H9 (cell line): ENCODE measurements at regions not wholly inside any gene's neighbourhood (a gene's known extent, or its start where the extent isn't known, plus 50 kb on each side); places are given as distances from the start of the nearest gene placed in this dataset.

ENCODE experiments used
- DNase-seq: peaks from one replicate; pipeline ENCODE4 v3.0.0-alpha.2; 2017
- H2AFZ ChIP-seq: one replicate; pipeline ENCODE4 v1.6.1; 2013; ENCODE audit warnings: mild to moderate bottlenecking, low read length, control low read depth, moderate library complexity
- H2AK5ac ChIP-seq: 2 replicates; pipeline ENCODE4 v1.6.1; 2013; ENCODE audit warnings: low read length, control low read depth, mixed read lengths; ENCODE audit not compliant: insufficient read length
- H2BK120ac ChIP-seq: one replicate; pipeline ENCODE4 v1.6.1; 2013; ENCODE audit warnings: low read depth, mild to moderate bottlenecking, low read length, control low read depth, inconsistent platforms; ENCODE audit not compliant: poor library complexity, severe bottlenecking
- H2BK12ac ChIP-seq: 2 replicates; pipeline ENCODE4 v1.6.1; 2013; ENCODE audit warnings: low read length, control low read depth, mixed read lengths, low read depth; ENCODE audit not compliant: insufficient read length
- H2BK15ac ChIP-seq: 2 replicates; pipeline ENCODE4 v1.6.1; 2013; ENCODE audit warnings: low read depth, low read length, control low read depth
- H2BK20ac ChIP-seq: one replicate; pipeline ENCODE4 v1.6.1; 2013; ENCODE audit warnings: low read depth, mild to moderate bottlenecking, low read length, control low read depth, inconsistent platforms; ENCODE audit not compliant: poor library complexity, severe bottlenecking
- H2BK5ac ChIP-seq: 2 replicates; pipeline ENCODE4 v1.6.1; 2013; ENCODE audit warnings: low read length, control low read depth, mixed read lengths; ENCODE audit not compliant: insufficient read length
- H3K14ac ChIP-seq: 2 replicates; pipeline ENCODE4 v1.6.1; 2013; ENCODE audit warnings: low read length, control low read depth; ENCODE audit not compliant: insufficient read depth
- H3K18ac ChIP-seq: 2 replicates; pipeline ENCODE4 v1.6.1; 2013; ENCODE audit warnings: low read depth, mild to moderate bottlenecking, mixed read lengths, low read length, control low read depth; ENCODE audit not compliant: insufficient read length
- H3K23ac ChIP-seq: 2 replicates; pipeline ENCODE4 v1.6.1; 2013; ENCODE audit warnings: low read length, control low read depth, mixed read lengths, low read depth; ENCODE audit not compliant: insufficient read length
- H3K23me2 ChIP-seq: 2 replicates; pipeline ENCODE4 v1.6.1; 2013; ENCODE audit warnings: low read depth, mild to moderate bottlenecking, mixed read lengths, low read length, control low read depth; ENCODE audit not compliant: insufficient read length, poor library complexity, severe bottlenecking
- H3K27ac ChIP-seq: 2 replicates; pipeline ENCODE4 v1.5.1; 2013; ENCODE audit warnings: low read length, control low read depth, mixed read lengths, low read depth; ENCODE audit not compliant: insufficient read length
- H3K27me3 ChIP-seq: 2 replicates; pipeline ENCODE4 v1.6.1; 2013; ENCODE audit warnings: low read length, control low read depth, inconsistent platforms; ENCODE audit not compliant: insufficient read depth
- H3K4ac ChIP-seq: 2 replicates; pipeline ENCODE4 v1.6.1; 2013; ENCODE audit warnings: low read depth, mild to moderate bottlenecking, control low read depth, inconsistent platforms, low read length, moderate library complexity
- H3K4me1 ChIP-seq: 2 replicates; pipeline ENCODE4 v1.6.1; 2013; ENCODE audit warnings: low read length, control low read depth, inconsistent platforms; ENCODE audit not compliant: insufficient read depth
- H3K4me2 ChIP-seq: 2 replicates; pipeline ENCODE4 v1.6.1; 2013; ENCODE audit warnings: low read length, control low read depth, mixed read lengths; ENCODE audit not compliant: insufficient read length, insufficient read depth
- H3K56ac ChIP-seq: 2 replicates; pipeline ENCODE4 v1.6.1; 2013; ENCODE audit warnings: low read depth, mild to moderate bottlenecking, mixed read lengths, low read length, control low read depth; ENCODE audit not compliant: insufficient read length
- H3K79me1 ChIP-seq: 2 replicates; pipeline ENCODE4 v1.6.1; 2013; ENCODE audit warnings: low read depth, mild to moderate bottlenecking, moderate library complexity, low read length, control low read depth, inconsistent platforms; ENCODE audit not compliant: insufficient read depth, poor library complexity, severe bottlenecking
- H3K79me2 ChIP-seq: 2 replicates; pipeline ENCODE4 v1.6.1; 2013; ENCODE audit warnings: low read length, control low read depth, inconsistent platforms; ENCODE audit not compliant: insufficient read depth
- H3K9ac ChIP-seq: 2 replicates; pipeline ENCODE4 v1.6.1; 2013; ENCODE audit warnings: low read length, control low read depth, mixed read lengths; ENCODE audit not compliant: insufficient read length; ENCODE audit errors: extremely low read depth
- H3K9me3 ChIP-seq: one replicate; pipeline ENCODE4 v1.6.1; 2013; ENCODE audit warnings: low read depth, low read length, inconsistent platforms; ENCODE audit not compliant: control insufficient read depth
- H3T11ph ChIP-seq: one replicate; pipeline ENCODE4 v1.6.1; 2013; ENCODE audit warnings: mild to moderate bottlenecking, low read length, control low read depth, inconsistent platforms
- H4K20me1 ChIP-seq: one replicate; pipeline ENCODE4 v1.6.1; 2013; ENCODE audit not compliant: control insufficient read depth, insufficient read length, insufficient read depth
- H4K5ac ChIP-seq: 2 replicates; pipeline ENCODE4 v1.6.1; 2013; ENCODE audit warnings: low read depth, mild to moderate bottlenecking, mixed read lengths, low read length, control low read depth; ENCODE audit not compliant: insufficient read length
- H4K8ac ChIP-seq: replicated peaks from 2 replicates; pipeline ENCODE4 v1.6.1; 2013; ENCODE audit warnings: low read length, control low read depth, mixed read lengths, low read depth; ENCODE audit not compliant: insufficient read length
- H4K91ac ChIP-seq: 2 replicates; pipeline ENCODE4 v1.6.1; 2013; ENCODE audit warnings: low read depth, mild to moderate bottlenecking, moderate library complexity, mixed read lengths, low read length, control low read depth; ENCODE audit not compliant: insufficient read length
- H3K27ac Mint-ChIP-seq, 3 experiments: 2 replicates in 2 of 3; 3 replicates in 1 of 3; pipeline ENCODE4 v1.8.0; 2020 to 2021; ENCODE audit warnings: mixed read lengths in 3 of 3, mild to moderate bottlenecking in 1 of 3, moderate library complexity in 1 of 3
- H3K27me3 Mint-ChIP-seq: 2 replicates; pipeline ENCODE4 v1.8.0; 2021; ENCODE audit warnings: low read depth, mild to moderate bottlenecking, moderate library complexity, mixed read lengths
- H3K36me3 Mint-ChIP-seq, 3 experiments: 2 replicates in 2 of 3; 3 replicates in 1 of 3; pipeline ENCODE4 v1.8.0; 2020 to 2021; ENCODE audit warnings: low read depth in 3 of 3, mixed read lengths in 3 of 3; ENCODE audit not compliant: insufficient read depth in 1 of 3
- H3K4me1 Mint-ChIP-seq, 2 experiments: 2 replicates each; pipeline ENCODE4 v1.8.0; 2020; ENCODE audit warnings: mixed read lengths in 2 of 2
- H3K4me3 Mint-ChIP-seq, 2 experiments: 2 replicates in 1 of 2; 3 replicates in 1 of 2; pipeline ENCODE4 v1.8.0; 2020 to 2021; ENCODE audit warnings: mild to moderate bottlenecking in 2 of 2, mixed read lengths in 2 of 2, moderate library complexity in 1 of 2
- H3K9me3 Mint-ChIP-seq, 2 experiments: 2 replicates in 1 of 2; 3 replicates in 1 of 2; pipeline ENCODE4 v1.8.0; 2020; ENCODE audit warnings: mild to moderate bottlenecking in 2 of 2, mixed read lengths in 2 of 2, moderate library complexity in 1 of 2
- WGBS: extraction: QIAGEN DNeasy Blood & Tissue Kit; methylation state at CpG from one replicate; pipeline ENCODE4 v1.1.7; 2013; ENCODE audit warnings: missing lambda C conversion rate, low lambda C conversion rate, mixed read lengths; ENCODE audit not compliant: insufficient read length; ENCODE audit errors: extremely low coverage; 5-methylcytosine and 5-hydroxymethylcytosine counted together
- TF ChIP-seq, protein P1 (sequence below): fragments of 200-600 bp; sonication (generic); conservative IDR thresholded peaks from 3 replicates; pipeline ENCODE4 v1.8.0; 2021; ENCODE audit warnings: antibody characterized with exemption, mild to moderate bottlenecking

DNA sequence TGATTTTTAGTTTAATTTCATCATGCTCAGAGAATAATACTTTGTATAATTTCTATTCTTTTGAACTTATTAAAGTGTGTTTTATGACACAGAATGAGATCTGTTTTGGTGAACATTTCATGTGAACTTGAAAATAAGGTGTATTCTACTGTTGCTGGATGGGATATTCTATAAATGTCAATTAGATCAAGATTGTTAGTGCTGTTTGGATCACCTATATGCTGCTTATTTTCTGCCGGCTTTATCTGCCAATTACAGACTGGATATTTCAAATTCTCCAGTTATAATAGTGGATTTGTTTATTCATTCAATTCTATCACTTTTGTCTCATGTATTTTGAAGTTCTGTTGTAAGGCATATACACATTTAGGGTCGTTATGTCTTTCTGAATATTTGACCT, 720.7 kb upstream of the RIOK2 start:
- Mint-ChIP-seq H3K36me3 (peaks cover 30 to 54% (median 35%) of the 10 kb centered on the region in 3 experiments), H3K9me3 (peaks cover 43 to 61% of the 10 kb centered on the region in 2 experiments), H3K4me1 (peaks cover 16 to 20% of the 10 kb centered on the region in 2 experiments), H3K27me3 (peaks cover 2% of the 10 kb centered on the region; the same call in 1 of the 2 replicates), H3K27ac (no peak overlapping the region), H3K4me3 (no peak overlapping the region)
- H2AK5ac ChIP-seq: no peak overlapping the region
- H2AFZ ChIP-seq: no peak overlapping the region
- no peaks in the 10 kb centered on the region for H3K79me2 ChIP-seq
- H3K14ac ChIP-seq: no peak overlapping the region
- no peak overlapping the region for H3K4ac ChIP-seq
- H3K56ac ChIP-seq: no peak overlapping the region
- H3K23ac ChIP-seq: no peak overlapping the region
- H2BK20ac ChIP-seq: no peak overlapping the region
- H2BK120ac ChIP-seq: no peak overlapping the region
- no peak overlapping the region for H4K5ac ChIP-seq
- no peak overlapping the region for H3K27ac ChIP-seq
- no peaks in the 10 kb centered on the region for H4K20me1 ChIP-seq
- no peak overlapping the region for H2BK5ac ChIP-seq
- no peak overlapping the region for H4K8ac ChIP-seq
- no peak overlapping the region for H3K18ac ChIP-seq
- H3T11ph ChIP-seq: no peak overlapping the region
- no peak overlapping the region for H3K4me2 ChIP-seq
- no peaks in the 10 kb centered on the region for H3K79me1 ChIP-seq
- H3K27me3 ChIP-seq: no peaks in the 10 kb centered on the region
- WGBS: no CpG with 5 or more reads among the region's 2 CpGs
- H2BK12ac ChIP-seq: no peak overlapping the region
- peaks cover 10% of the 10 kb centered on the region for H3K9me3 ChIP-seq
- no peak overlapping the region for H2BK15ac ChIP-seq
- H3K4me1 ChIP-seq: peaks cover 6% of the 10 kb centered on the region
- H3K23me2 ChIP-seq: no peaks in the 10 kb centered on the region
- no peak overlapping the region for H4K91ac ChIP-seq
- no peak overlapping the region for H3K9ac ChIP-seq
- TF ChIP-seq, protein P1, sequence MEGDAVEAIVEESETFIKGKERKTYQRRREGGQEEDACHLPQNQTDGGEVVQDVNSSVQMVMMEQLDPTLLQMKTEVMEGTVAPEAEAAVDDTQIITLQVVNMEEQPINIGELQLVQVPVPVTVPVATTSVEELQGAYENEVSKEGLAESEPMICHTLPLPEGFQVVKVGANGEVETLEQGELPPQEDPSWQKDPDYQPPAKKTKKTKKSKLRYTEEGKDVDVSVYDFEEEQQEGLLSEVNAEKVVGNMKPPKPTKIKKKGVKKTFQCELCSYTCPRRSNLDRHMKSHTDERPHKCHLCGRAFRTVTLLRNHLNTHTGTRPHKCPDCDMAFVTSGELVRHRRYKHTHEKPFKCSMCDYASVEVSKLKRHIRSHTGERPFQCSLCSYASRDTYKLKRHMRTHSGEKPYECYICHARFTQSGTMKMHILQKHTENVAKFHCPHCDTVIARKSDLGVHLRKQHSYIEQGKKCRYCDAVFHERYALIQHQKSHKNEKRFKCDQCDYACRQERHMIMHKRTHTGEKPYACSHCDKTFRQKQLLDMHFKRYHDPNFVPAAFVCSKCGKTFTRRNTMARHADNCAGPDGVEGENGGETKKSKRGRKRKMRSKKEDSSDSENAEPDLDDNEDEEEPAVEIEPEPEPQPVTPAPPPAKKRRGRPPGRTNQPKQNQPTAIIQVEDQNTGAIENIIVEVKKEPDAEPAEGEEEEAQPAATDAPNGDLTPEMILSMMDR: no peak
- DNase-seq: no peak
